PC-9 (cell line): ENCODE measurements at regions not wholly inside any gene's neighbourhood (a gene's known extent, or its start where the extent isn't known, plus 50 kb on each side); places are given as distances from the start of the nearest gene placed in this dataset.

ENCODE experiments used
- BruUV-seq: library from RNA; stranded (reverse); fragments of 400-500 nt; replicated peaks from 2 replicates; lab custom pipeline; 2021; lab: Mats Ljungman, UMichigan
- CTCF ChIA-PET: fragments of 300-600 bp; sonication (Branson Sonifier 250); formaldehyde crosslinking; loops from one replicate; lab custom pipeline; 2022; ENCODE audit warnings: antibody characterized with exemption; lab: Charles Lee
- POLR2A ChIA-PET: fragments of 300-600 bp; sonication (Branson Sonifier 250); formaldehyde crosslinking; loops from one replicate; lab custom pipeline; 2022; ENCODE audit warnings: antibody characterized with exemption; ENCODE audit not compliant: unreplicated experiment; lab: Charles Lee
- DNase-seq, 2 experiments: peaks; one replicate each; pipeline versions ENCODE4 v3.0.0 to v3.0.0-alpha.2; 2015 to 2022; ENCODE audit warnings: mixed read lengths in 1 of 2
- H2AFZ ChIP-seq: fragments of 200-600 bp; sonication (generic); 2 replicates; pipeline ENCODE4 v1.8.1; 2017; ENCODE audit warnings: antibody characterized with exemption
- H3F3A ChIP-seq: fragments of 200-600 bp; sonication (generic); 2 replicates; pipeline ENCODE4 v1.8.1; 2017; ENCODE audit warnings: antibody characterized with exemption, mild to moderate bottlenecking, low read depth; ENCODE audit not compliant: insufficient read depth
- H3K27ac ChIP-seq: fragments of 200-600 bp; sonication (generic); 2 replicates; pipeline ENCODE4 v1.6.1; 2016; ENCODE audit warnings: mixed run types
- H3K27me3 ChIP-seq: fragments of 200-600 bp; sonication (generic); 2 replicates; pipeline ENCODE4 v1.6.1; 2016; ENCODE audit warnings: low read depth, mixed run types; ENCODE audit not compliant: insufficient read depth
- H3K36me3 ChIP-seq: fragments of 200-600 bp; sonication (generic); 2 replicates; pipeline ENCODE4 v1.6.1; 2016; ENCODE audit warnings: low read depth, mixed run types
- H3K4me1 ChIP-seq: fragments of 200-600 bp; sonication (generic); replicated peaks from 2 replicates; pipeline ENCODE4 v1.6.1; 2016; ENCODE audit warnings: mixed run types; ENCODE audit not compliant: insufficient read depth
- H3K4me2 ChIP-seq: fragments of 200-600 bp; sonication (generic); 2 replicates; pipeline ENCODE4 v1.6.1; 2017; ENCODE audit warnings: mixed run types
- H3K4me3 ChIP-seq: fragments of 200-600 bp; sonication (generic); 2 replicates; pipeline ENCODE4 v1.6.1; 2016; ENCODE audit warnings: mixed run types
- H3K79me2 ChIP-seq: fragments of 200-600 bp; sonication (generic); 2 replicates; pipeline ENCODE4 v1.6.1; 2017; ENCODE audit warnings: low read depth, mixed run types
- H3K9me2 ChIP-seq: fragments of 200-600 bp; sonication (generic); 2 replicates; pipeline ENCODE4 v1.8.1; 2017; ENCODE audit warnings: mild to moderate bottlenecking; ENCODE audit not compliant: insufficient read depth
- H3K9me3 ChIP-seq: fragments of 200-600 bp; sonication (generic); 2 replicates; pipeline ENCODE4 v1.8.1; 2016; ENCODE audit warnings: low read depth; ENCODE audit not compliant: insufficient read depth
- H4K20me1 ChIP-seq: fragments of 200-600 bp; sonication (generic); 2 replicates; pipeline ENCODE4 v1.8.1; 2017; ENCODE audit not compliant: insufficient read depth
- EZH2 ChIP-seq: fragments of 200-600 bp; sonication (generic); IDR thresholded peaks from 2 replicates; pipeline ENCODE4 v1.8.0; 2017; ENCODE audit warnings: antibody characterized with exemption, low read depth
- intact Hi-C: fragments of 100-400 bp; cut with micrococcal nuclease; formaldehyde crosslinking; loops from one replicate; pipeline ENCODE4 v1.10.0; 2022; ENCODE audit not compliant: unreplicated experiment
- TF ChIP-seq, protein P1 (sequence below): fragments of 200-600 bp; sonication (generic); conservative IDR thresholded peaks from 2 replicates; pipeline ENCODE4 v1.6.1; 2017; ENCODE audit warnings: mixed run types, antibody characterized with exemption, mild to moderate bottlenecking, moderate library complexity

DNA sequence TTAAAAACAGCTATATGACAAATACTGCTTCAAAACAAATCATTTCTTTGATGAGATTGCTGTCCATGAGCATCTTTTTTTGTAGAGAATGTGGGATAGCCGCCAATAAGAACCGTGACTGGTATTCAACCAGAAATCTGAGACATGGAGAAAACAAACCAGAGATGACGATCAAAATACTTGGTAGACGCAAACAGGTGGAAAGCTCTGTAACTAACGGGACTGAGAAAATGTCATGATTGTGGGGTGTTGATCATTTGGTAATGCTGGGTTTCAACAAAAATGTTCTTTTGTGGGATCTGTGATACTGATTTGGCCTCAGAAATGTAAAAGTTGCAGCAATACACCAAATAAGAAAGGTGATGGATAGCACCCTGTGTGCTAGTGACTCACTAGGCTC, 364.8 kb downstream of the NYAP2 start:
- ChIA-PET POLR2A (no interaction called here), CTCF (no interaction called here)

DNA sequence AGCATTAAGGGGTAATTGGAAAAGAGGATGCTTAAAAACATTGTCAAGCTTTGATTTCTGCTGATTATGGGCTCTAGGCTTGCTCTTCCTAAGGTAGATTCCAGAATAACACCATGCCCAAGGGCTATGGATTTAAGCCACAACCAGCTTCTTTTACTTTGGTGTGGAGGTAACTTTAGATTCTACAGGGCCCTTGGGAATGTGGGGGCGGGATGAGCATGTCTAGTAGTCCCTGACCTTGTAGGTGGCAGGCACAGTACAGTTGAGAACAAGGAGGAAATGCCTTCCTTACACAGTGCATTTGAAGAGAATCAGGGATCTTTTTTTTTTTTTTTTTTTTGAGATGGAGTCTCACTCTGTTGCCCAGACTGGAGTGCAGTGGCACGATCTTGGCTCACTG, 364.2 kb downstream of the NYAP2 start:
- H3K79me2 ChIP-seq, result no peaks in the 10 kb centered on the region
- H3K4me2 ChIP-seq, result no peak overlapping the region
- CTCF ChIA-PET, result interaction anchor here (0.6 kb wide), 1 partner anchor 27 kb away, joined by 3 read pairs; no protein-coding TSS in a partner anchor
- POLR2A ChIA-PET, result interaction anchor here (0.7 kb wide), 1 partner anchor 1179 kb away, joined by 3 read pairs; no protein-coding TSS in a partner anchor
- TF ChIP-seq EZH2, result no peak
- TF ChIP-seq, protein P1, sequence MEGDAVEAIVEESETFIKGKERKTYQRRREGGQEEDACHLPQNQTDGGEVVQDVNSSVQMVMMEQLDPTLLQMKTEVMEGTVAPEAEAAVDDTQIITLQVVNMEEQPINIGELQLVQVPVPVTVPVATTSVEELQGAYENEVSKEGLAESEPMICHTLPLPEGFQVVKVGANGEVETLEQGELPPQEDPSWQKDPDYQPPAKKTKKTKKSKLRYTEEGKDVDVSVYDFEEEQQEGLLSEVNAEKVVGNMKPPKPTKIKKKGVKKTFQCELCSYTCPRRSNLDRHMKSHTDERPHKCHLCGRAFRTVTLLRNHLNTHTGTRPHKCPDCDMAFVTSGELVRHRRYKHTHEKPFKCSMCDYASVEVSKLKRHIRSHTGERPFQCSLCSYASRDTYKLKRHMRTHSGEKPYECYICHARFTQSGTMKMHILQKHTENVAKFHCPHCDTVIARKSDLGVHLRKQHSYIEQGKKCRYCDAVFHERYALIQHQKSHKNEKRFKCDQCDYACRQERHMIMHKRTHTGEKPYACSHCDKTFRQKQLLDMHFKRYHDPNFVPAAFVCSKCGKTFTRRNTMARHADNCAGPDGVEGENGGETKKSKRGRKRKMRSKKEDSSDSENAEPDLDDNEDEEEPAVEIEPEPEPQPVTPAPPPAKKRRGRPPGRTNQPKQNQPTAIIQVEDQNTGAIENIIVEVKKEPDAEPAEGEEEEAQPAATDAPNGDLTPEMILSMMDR, result no peak
- H4K20me1 ChIP-seq, result no peaks in the 10 kb centered on the region
- H3K4me1 ChIP-seq, result no peaks in the 10 kb centered on the region
- H3K9me3 ChIP-seq, result no peaks in the 10 kb centered on the region; the same call in 1 of the 2 replicates
- DNase-seq, result no peak
- H3K4me3 ChIP-seq, result no peak overlapping the region
- BruUV-seq, result no TSS peak
- peaks cover 6% of the 10 kb centered on the region; the same call in 1 of the 2 replicates for H3K9me2 ChIP-seq
- no peaks in the 10 kb centered on the region for H3K27me3 ChIP-seq
- intact Hi-C loops, result no loop called here
- no peak overlapping the region for H2AFZ ChIP-seq
- H3K27ac ChIP-seq, result no peak overlapping the region
- H3F3A ChIP-seq, result no peaks in the 10 kb centered on the region
- no peaks in the 10 kb centered on the region for H3K36me3 ChIP-seq

More for the DNA sequence above, 364.8 kb downstream of the NYAP2 start:
- Histone ChIP-seq H3K27ac (no peak overlapping the region), H3K27me3 (no peaks in the 10 kb centered on the region), H2AFZ (no peak overlapping the region), H3K4me3 (no peak overlapping the region), H4K20me1 (no peaks in the 10 kb centered on the region), H3K9me2 (peaks cover 6% of the 10 kb centered on the region; the same call in 1 of the 2 replicates), H3K79me2 (no peaks in the 10 kb centered on the region), H3K4me1 (no peaks in the 10 kb centered on the region), H3K9me3 (no peaks in the 10 kb centered on the region; the same call in 1 of the 2 replicates), H3K36me3 (no peaks in the 10 kb centered on the region), H3K4me2 (no peak overlapping the region), H3F3A (no peaks in the 10 kb centered on the region)
- intact Hi-C loops, result no loop called here
- no peak for TF ChIP-seq EZH2
- TF ChIP-seq, protein P1, result no peak
- BruUV-seq, result no TSS peak
- DNase-seq, result no peak

DNA sequence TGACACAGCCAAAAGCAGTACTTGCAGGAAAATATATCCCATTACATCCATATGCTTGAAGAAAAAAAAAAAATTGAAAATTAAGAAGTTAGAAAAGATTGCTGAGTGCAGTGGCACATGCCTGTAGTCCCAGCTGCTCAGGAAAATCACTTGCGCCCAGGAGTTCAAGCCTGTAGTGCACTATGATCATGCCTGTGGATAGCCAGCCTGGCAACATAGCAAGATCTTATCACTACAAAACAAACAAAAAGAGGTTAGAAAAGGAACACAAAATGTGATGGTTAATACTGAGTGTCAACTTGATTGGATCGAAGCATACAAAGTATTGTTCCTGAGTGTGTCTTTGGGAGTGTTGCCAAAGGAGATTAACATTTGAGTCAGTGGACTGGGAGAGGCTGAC, 361.9 kb downstream of the NYAP2 start:
- Histone ChIP-seq H2AFZ (no peak overlapping the region), H3K4me2 (no peak overlapping the region), H3K9me3 (no peaks in the 10 kb centered on the region; the same call in 1 of the 2 replicates), H4K20me1 (no peaks in the 10 kb centered on the region), H3F3A (no peaks in the 10 kb centered on the region), H3K36me3 (no peaks in the 10 kb centered on the region), H3K4me1 (no peaks in the 10 kb centered on the region), H3K79me2 (no peaks in the 10 kb centered on the region), H3K27me3 (no peaks in the 10 kb centered on the region), H3K9me2 (peaks cover 6% of the 10 kb centered on the region; the same call in 1 of the 2 replicates), H3K4me3 (no peak overlapping the region), H3K27ac (no peak overlapping the region)
- no TSS peak for BruUV-seq
- TF ChIP-seq EZH2, result no peak
- TF ChIP-seq, protein P1, result no peak
- intact Hi-C loops, result no loop called here
- CTCF ChIA-PET, result no interaction called here
- POLR2A ChIA-PET, result interaction anchor here (0.7 kb wide), 1 partner anchor 38 kb away, joined by 10 read pairs; no protein-coding TSS in a partner anchor
- no peak for DNase-seq
